ELF-1 (cell line): ENCODE measurements at regions not wholly inside any gene's neighbourhood (a gene's known extent, or its start where the extent isn't known, plus 50 kb on each side); places are given as distances from the start of the nearest gene placed in this dataset.
"Not testable (repeated sequence)": the region's sequence is repeated elsewhere in the genome, so short reads cannot be mapped to it uniquely, and the experiment has no call there.

Experiments
- DNase-seq: peaks from one replicate; pipeline ENCODE4 v3.0.0-alpha.2; 2016; ENCODE audit warnings: low read depth, low spot score

GRCh38 chr3:134704133-134704532 is 53.3 kb upstream of the KY start:
- no peak for DNase-seq

DNA sequence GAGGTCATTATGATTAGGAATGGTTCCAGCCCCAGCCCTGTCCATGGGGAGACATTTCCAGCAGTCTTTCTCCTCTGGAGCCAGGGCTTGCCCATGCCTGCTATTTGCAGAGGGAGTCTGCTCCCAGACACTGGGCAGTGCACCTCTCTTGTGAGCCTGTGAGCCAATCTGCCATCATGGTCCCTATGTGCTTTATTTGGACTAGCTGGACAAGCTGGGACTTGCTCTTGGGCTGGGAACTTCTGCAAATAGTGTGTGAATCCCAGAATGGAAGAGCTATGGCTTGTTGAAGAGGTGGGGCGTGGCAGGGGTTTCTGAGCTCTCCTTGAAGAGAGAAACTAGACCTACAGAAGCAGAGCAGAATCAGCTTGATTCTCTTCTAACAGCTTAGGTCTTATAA is 53.7 kb upstream of the KY start:
- no peak for DNase-seq

GRCh38 chr3:134707908-134708597 is 57.2 kb upstream of the KY start:
- DNase-seq = no peak

- DNase-seq = no peak
These were observed 57.8 kb upstream of the KY start for GRCh38 chr3:134708671-134709070.

DNA sequence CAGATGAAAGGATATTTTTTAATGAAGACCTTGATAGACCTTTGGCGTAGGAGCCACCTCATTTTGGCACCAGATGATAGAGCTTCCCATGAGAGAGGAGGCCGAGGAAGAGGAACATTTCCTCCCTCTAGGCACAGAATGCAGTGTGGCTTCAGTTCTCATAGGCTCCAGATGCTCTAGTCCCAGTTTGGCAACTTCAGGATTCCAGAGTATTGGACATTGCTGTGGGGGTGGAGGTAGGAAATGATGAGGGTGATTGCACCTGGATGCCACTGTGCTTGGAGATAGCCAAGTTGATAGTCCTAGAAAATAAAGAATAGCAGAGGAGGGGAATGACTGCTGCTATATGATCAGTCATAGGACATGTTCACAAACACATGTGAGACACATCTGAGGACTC is 58.3 kb upstream of the KY start:
- DNase-seq = no peak

GRCh38 chr3:134709561-134710312 is 58.9 kb upstream of the KY start:
- DNase-seq = peak; percentile 84

- DNase-seq = no peak
These were observed 59.5 kb upstream of the KY start for GRCh38 chr3:134710313-134710680.

DNA sequence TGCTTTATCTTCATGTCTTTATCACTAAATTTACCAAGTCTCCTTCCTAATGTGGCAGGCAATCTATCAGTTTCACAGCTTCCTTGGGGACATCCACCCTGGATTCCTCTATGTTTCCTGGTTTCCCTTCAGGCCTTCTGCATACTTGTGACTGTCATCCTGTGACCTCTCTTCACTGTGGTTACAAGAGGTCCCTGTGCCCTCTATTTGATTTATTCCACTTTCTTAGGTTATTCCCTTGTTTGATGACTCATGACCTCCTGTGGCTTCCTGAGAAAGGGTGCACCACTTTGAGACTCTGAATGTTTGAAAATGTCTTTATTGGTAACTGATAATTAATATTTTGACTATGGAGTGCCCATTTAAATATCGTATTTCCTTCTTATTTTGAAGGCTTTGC is 60.5 kb upstream of the KY start:
- no peak for DNase-seq

DNA sequence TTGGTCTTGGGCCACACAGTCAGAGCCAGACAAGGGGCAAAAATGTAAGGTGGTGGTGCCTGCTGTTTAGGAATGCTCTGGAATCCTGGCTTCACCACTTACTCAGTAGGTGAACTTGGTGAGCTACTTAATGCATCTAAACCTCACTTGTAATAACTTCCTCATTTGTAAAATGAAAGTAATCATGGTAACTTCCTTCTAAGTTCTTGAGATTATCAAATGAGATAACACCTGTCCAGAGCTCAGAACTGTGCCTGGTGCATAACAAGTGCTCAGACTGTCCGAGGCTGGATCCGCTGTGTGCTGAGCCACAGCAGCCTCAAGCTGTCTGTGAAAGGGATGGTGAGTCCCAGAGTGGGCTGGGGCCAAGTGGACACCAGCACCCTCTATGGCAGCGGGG is 62.8 kb upstream of the KY start:
- no peak for DNase-seq

DNA sequence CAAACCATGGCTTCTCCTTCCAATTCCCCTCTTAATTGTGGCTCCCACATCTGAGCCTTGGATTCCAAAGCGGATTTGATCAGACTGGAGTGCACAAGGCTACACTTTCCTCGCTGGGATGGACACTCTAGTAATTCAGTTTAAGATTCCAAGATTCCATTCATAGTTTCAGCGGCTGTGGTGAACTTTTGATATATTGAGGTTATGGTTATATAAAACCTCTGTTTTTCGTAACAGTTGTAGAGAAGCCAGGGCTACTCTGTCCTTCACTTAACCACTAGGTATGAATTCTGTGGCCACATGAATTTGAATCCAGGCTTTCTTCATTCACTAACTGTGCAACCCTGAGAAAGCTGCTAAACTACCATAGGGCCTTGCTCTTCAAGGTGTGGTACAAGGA is 67.9 kb upstream of the KY start:
- DNase-seq = no peak

- DNase-seq = no peak
These were observed 70.4 kb upstream of the KY start for GRCh38 chr3:134721214-134721613.

DNA sequence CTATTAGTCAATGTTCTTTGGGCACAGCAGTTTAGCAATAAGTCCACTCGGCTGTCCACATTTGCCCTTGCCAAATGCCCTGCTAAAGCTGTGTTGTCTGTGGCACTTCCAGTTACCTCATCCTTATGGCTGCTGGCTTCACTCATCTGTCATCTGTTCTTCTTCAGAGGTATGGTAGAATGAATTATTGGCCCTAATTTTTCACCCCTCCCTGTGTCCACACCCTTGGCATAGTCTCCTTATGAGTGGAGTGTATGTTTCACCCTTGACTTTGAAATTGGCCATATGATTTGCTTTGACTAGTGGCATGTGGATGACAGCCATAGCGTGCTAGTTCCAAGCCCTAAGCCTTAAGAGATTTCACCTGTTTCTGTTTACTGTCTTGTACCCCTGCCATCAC is 72.1 kb upstream of the EPHB1 start:
- no peak for DNase-seq

- DNase-seq = no peak
These were observed 65.4 kb upstream of the EPHB1 start for GRCh38 chr3:134729649-134730048.

GRCh38 chr3:134737516-134737915 is 57.5 kb upstream of the EPHB1 start:
- DNase-seq = no peak

- not testable (repeated sequence) for DNase-seq
These were observed 55.0 kb upstream of the EPHB1 start for GRCh38 chr3:134740077-134740476.

GRCh38 chr3:134742202-134742601 is 52.9 kb upstream of the EPHB1 start:
- no peak for DNase-seq

- DNase-seq = no peak
These were observed 52.1 kb upstream of the EPHB1 start for GRCh38 chr3:134743006-134743405.
